GM18907 (cell line): ENCODE measurements at regions not wholly inside any gene's neighbourhood (a gene's known extent, or its start where the extent isn't known, plus 50 kb on each side); places are given as distances from the start of the nearest gene placed in this dataset.
"Not testable (repeated sequence)": the region's sequence is repeated elsewhere in the genome, so short reads cannot be mapped to it uniquely, and the experiment has no call there.

ENCODE experiments used
- ATAC-seq: cut with Tn5 transposase; IDR thresholded peaks from one replicate; pipeline ENCODE4 v1.9.1; 2021; ENCODE audit warnings: mild to moderate bottlenecking, moderate library complexity; ENCODE audit not compliant: unreplicated experiment

DNA sequence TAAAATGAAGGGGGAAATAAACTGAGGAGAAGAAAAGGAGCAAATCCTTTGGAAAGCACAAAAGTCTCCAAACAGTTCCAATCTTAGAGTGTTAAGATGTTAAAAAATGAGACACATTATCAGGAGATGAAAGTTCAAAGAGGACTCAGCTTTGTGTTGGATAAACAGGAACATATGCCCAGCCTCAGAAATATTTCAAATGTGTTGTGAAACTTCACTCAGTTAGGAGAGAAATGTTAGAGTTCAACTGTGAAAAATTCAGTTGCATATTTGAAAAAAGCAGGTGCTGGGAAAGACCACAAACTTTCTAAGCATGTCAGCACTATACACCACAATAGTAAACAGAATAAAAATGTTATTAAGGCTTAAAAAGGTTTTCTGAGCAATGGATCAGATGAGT lies 136.8 kb upstream of the PRKD1 start:
- no peak for ATAC-seq

DNA sequence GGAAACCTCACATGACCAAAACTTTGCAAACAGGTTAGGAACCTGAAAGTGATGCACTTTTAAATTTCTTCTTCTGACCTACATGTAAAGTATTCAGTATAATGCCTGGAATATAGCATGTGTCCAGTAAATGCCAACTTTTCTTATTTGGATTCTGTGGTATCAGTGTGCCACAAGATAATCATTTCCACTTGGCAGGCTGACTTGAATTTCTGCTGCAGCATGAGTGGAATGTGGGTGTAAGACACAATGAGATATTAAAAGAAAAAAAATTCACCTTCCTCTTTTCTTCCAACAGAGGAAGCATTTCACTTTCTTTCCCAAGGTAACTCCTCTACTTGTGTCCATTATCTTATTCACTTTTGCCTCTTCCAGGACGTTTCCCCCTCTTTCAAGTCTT lies 141.9 kb upstream of the PRKD1 start:
- ATAC-seq = no peak

DNA sequence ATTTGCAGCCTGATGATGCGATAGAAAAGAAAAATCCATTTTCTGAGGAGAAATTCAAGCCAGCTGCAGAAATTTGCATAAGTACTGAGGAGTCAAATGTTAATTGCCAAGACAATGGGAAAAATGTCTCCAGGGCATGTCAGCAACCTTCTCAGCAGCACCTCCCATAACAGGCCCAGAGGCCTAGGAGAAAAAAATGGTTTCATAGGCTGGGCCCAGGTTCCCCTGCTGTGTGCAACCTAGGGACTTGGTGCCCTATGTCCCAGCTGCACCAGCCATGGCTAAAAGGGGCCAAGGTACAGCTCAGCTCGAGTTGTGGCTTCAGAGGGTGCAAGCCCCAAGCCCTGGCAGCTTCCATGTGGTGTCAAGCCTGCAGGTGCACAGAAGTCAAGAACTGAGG lies 144.8 kb upstream of the PRKD1 start:
- ATAC-seq = not testable (repeated sequence)

DNA sequence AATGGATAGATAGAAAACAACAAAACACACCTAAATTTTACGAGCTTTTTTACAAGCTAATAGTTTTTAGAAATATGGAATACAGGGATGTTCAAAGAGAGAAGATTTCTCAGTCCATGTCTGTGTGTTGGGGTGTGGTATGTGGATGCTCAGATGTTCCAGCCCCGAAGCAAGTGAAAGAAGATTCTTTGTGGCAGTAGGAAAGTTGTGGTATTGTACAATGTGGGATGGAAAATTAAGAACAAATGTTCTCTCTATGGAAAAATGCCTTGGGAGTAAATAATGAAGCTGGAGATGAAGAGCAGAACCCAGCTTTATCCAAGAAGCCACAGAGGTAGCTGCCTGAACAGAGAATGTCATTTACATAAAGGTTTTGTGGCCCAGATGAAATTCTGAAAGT lies 150.3 kb upstream of the PRKD1 start:
- no peak for ATAC-seq

DNA sequence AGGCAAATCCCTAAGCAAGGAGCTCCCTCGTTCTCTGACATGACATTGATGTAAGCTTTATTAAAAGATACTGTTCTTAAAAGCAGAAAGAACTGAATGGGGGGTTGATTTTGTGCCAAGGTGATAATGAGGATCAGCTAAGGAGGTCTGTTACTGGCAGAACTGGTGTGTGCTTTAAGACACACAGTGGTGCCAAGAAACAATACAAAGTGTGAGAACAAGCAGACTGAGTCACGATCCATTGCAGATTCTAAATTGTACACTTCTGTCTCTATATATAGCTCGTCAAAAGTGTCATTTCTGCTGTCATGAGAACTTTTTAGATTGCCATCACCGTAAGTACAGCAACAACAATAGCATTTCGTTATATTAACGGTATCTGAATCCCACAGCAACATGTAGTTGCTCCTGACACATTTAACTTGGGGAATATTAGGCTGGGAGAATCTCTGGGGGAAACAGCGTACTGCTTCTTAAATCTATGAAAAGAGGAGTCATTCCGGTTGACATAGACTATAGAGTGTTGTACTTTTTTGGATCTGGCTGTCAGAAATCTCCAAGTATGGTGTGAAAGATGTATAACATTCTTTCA lies 151.3 kb upstream of the PRKD1 start:
- ATAC-seq = no peak

DNA sequence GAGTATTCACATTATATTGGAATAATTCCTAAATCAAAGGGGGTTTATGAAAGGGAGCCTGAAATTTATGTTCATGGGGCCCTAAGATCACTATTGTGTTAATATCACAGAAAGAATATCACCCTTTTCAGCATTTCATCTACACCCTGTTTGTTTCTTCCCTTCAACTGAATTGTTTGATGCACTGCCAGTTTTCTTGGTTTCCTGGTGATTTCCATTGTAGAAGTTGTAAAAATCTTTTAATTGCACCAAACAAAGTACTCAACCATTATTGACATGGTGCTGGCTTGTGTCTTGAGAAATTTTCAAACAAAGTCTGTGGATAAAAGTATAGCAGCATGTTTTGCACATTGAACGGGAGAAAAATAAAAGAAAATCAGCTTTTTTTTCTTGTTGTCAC lies 154.8 kb upstream of the PRKD1 start:
- ATAC-seq = no peak

DNA sequence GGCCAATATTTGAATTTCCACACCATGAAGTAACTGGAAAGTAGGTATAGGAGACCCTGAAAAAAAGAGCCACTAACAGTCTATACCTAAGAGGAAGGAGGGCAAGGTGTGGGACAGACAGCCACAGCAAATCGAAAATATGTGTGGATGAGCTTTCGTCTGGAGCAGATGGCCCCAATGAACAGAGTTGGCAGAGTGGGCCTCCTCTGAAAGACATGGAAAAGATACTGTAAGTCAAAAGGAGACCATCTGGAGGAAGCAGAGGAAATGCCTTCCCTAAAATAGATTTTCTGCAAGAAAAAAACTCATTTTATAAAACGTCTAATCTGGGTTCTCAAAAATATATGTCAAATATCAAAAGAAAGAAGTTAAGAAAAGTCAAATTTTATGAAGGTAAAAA lies 157.2 kb upstream of the PRKD1 start:
- no peak for ATAC-seq

DNA sequence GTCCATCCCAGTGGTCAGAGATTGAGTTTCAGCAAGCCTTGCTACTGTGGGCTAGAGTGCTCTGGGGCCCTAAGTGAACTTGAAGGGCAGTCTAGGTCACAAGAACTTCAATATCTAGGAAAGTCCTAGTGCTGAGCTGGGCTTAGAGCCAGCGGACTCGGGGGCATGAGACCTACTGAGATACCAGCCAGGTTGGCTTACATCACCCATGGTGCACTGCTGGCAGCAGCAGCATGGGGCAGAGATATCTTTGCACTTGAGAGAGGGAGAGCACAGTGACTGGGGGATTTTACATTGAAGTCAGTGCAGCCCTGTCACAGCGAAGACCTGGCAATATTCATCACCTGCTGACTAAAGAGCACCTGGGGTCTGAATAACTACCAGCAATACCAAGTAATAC lies 158.3 kb upstream of the PRKD1 start:
- ATAC-seq = no peak

DNA sequence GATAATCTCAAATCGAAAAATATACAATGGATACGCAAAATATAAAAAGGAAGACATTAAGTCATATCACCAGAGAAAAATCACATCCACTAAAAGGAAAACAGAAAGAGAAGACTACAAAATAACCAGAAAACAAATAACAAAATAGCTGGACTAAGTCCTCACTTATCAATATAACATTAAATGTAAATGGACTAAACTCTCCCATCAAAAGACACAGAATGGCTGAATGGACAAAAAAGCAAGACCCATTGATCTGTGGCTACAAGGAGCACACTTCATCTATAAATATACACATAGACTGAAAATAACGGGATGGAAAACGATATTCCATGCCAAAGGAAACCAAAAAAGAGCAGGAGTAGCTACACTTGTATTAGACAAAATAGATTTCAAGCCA lies 161.0 kb upstream of the PRKD1 start:
- no peak for ATAC-seq

DNA sequence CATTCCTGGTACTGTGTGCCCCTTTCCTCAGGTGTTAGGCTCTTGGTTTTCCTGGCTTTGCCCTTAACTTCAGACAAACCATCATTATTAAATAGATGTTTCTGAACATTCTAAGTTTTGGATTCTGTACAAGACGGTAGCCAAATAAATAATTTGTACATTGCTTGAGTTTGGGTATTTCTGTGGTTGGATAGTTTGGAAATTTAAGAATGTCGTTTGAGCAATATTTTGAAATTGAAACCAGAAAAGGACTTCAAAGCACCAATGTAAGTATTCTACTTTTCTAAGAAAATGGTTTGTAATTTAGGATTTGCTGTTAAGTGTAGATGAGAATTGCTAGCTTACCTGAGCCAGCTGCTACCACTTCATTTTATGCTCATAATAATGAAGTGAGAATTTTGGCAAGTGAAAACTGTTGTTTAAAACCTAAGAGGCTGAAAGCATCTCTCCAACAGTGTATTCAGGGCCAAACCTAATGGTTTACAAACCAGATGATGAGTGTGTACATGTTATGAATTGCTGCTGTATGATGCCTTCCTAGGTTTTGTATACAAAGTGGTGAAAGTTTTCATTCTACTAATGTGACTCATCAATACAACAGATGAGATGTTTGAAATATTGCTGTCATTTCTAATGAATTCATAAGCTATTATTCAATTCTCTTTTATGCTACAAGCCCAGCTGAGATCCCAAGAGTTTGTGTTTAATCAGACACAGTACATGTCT lies 181.5 kb upstream of the PRKD1 start:
- ATAC-seq = no peak

DNA sequence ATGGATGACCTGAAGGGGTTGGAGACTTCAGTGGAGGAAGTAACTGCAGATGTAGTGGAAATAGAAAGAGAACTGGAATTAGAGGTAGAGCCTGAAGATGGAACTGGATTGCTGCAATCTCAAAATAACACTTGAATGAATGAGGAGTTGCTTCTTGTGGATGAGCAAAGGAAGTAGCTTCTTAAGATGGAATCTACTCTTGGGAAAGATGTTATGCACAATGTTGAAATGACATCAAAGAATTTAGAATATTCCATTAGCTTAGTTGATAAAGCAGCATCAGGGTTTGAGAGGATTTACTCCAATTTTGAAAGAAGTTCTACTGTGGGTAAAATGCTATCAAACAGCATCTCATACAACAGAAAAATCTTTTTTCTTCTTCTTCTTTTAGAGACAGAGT lies 186.4 kb upstream of the PRKD1 start:
- ATAC-seq = no peak

DNA sequence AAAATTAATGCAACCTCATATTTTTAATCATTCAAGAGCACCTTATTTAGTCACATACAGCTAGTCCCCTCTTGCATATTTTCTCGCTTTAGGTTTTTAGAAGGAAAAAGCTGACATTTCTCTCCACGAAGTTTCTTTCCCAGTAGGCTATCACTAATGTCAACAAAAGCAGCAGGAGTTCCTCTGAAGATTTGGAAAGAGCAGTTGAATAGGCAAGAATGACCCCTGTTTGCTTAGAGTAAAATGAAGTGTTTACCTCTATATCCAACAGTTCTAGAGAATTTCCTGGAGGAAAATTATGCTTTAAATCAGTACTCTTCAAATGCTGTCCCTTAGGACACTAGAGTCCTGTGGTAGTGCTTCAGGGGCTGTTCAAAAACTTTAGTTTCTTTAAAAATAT lies 188.1 kb upstream of the PRKD1 start:
- ATAC-seq = no peak

DNA sequence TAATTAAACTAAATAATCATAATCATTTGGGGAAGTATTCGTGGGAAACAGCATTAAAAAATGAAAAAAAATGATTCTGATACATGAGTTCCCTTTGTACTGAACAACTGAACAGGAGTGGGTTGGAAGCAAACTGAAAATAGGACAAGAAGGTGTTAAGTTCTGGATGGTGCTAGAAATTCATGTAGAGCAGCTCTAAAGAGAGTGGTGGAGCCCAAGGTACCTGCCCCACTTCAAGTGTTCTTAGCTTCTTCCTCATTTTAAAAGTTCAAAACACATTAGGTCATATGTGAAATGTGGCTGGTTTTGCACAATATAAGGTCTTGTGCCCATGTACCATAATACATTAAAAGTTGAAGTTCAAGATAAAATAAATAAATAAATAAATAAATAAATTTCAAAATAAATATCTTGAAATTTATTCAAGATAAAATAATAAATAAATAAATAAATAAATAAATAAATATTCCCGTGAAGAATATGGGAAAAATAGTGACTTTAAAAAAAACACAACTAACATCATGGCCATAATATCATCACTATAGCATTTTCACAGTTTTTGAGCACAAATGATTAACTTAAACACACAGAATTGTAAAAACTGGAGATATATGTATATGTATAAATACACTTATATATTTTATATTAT lies 191.5 kb upstream of the PRKD1 start:
- no peak for ATAC-seq

DNA sequence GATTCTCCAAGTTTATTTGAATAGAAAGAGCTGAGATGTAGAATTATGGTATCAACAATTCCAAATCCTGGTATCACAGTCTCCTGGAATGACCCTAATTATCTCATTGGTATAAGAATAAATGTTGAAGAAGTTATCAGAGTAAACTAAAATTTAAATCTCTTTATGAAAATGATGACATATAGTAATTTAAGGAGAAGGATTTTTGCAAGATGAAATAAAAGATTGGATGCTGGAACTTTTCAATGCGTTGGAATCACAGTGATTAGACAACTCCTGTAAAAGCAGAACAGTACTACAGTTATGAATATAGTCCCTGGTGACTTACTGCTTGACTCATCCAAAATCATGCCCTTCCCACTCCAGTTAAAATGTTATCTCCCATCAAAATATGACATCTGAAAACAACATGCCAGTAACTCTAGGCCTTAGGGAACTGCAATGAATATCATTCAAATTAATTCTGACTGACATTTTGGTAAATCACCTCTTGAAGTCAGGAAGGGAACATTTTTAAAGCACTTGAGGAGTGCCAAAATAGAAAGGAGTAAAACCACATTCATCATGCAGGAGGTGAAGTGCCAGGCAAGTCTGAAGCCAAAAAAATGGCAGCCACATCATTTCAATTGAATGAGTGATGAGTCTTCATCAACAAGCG lies 197.8 kb upstream of the PRKD1 start:
- ATAC-seq = no peak

DNA sequence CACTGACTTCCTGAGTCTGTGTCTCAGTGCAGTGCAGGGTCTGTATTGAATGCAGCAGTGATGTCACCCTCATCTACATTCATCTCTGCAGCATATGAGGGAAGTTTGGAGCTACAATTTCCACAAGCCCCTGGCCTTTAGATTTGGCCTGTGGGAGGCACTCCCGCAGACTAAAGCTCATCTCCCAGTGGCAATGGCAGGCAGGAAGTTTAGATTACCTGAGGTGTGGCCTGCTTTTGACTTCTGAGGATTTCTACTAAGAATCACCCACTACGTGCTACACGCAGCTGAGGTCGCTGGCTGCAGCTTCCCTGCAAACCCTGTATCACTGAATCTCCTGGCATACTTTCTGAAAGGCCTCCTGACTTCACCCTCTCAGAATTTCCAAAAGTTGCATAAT lies 202.2 kb upstream of the PRKD1 start:
- no peak for ATAC-seq

DNA sequence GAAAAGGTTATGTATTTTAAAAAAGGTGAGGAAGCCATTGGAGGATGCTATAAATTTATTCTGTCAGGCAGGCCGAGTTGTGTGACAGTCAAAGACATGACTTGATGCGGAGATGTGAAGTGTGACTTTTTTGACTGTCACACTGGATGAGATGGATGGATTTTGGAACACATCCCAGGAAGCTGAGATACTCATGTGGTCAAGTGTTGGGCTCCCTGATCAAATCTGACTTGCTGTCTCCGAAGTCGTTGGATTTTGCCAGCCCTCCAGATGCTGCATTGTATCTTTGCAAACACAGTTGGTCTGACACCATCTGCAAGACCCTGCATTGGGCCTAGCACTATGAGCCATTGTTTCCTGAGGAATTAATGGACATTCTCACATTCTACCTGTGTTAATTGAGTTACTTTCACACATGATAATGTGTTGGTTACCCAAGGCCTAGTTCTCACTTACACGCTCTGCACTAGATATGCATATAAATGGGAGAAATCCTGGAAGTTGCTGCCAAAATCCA lies 204.0 kb upstream of the PRKD1 start:
- ATAC-seq = no peak

DNA sequence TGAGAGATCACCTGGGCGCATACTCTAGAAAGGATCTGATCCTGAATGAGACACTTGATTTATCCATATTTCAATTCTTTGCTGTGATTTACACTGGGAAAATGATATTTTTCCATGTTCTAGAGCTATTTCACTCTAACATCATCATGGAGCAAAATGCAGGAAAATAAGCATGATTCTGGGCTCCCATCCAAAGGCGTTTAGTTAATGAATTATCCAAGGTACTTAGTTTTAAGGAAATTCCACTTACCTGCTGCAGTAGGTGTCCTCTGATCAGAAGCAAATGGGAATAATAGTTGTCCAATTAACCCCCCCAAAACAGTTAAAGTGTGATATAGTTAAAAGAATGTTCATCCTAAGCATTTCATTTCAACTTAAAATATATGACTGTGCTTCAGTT lies 204.5 kb upstream of the PRKD1 start:
- ATAC-seq = no peak

DNA sequence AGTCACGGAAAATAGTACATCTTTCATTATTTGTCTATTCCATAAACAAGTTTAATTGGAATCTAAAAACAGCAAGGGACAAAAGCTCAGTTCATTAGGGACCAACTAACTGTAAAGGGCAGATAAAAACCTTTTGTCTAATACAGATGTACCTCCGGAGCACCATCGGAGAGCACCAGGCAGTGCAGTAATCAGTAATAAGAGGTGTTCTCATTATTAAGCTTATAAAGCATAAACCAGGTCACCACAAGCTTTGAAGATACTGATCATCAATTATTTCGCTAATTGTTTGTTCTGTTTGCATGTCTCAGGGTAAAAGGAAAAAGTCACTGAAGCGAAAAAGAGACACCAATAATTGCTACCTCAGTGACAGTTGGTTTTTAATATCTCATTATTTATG lies 207.3 kb upstream of the PRKD1 start:
- ATAC-seq = no peak

DNA sequence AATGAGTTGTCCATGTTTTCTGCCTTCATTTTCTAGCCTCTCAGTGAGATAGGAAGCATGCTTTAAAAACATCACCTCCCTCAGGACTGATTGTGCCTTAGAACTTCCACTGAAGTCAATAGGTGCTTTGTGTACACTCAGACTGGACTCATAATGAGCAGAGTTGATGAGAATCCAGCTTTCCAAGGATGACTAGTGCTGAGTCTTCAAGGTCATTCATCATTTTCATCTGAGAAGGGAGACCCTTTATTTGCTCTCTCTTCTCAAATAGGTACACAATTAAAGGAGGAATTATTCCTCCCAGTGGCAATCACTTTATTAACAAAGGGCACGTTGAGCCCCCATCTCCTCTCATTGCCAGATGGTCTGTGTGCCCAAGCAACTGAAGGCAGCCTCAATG lies 210.9 kb upstream of the PRKD1 start:
- ATAC-seq = no peak

DNA sequence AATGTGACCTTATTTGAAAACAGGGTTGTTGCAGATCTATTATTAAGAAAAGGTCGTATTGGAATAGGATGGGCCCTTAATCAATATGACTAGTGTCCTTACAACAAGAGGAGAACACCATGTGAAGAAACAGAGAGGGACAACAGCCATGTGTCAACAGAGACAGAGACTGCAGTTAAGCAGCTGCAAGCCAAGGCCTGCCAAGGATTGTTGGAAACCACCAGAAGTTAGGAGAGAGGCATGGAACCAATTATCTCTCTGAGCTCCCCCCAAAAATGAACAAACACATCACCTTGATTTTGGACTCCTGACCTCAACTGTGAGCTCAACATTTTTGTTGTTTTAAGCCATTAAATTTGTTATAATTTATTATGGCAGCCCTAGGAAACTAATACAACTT lies 214.6 kb upstream of the PRKD1 start:
- ATAC-seq = no peak

DNA sequence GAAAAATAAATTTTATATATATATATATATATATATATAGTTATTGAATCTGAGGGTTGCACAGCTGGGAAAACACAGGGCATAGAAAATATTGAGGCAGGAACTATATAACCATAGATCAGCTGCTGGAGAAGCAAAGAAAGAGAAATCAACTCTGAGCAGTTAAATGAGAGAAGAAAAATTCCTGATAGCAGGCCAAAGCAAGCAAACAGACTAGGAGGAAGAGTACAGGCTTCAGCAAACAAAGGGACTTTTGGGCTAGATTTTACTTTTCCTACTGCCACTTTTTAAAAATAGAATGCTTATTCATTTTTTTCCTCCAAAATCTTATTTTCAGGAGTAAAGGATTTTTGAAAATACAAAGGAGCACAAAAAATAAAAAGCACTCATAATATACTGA lies 216.0 kb upstream of the PRKD1 start:
- ATAC-seq = no peak

DNA sequence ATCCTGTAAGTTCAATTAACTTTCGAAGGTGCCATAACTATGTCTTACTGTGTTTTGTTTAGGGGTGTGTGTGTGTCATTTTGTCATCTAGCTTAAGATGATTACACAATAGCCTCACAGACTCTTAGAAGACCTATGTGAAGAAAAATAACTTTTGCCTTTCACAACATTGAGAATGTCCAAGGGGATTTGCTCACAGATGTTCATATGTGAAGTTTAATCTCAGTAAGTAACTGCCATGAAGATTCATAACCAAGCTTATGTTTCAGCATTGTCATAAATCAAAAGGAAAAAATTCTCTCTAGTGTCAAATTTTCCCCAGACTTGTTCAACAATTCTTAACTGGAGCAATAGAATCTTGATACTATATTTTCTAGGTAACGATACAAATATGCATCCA lies 226.1 kb upstream of the PRKD1 start:
- no peak for ATAC-seq
